GM19324 (cell line): ENCODE measurements at regions not wholly inside any gene's neighbourhood (a gene's known extent, or its start where the extent isn't known, plus 50 kb on each side); places are given as distances from the start of the nearest gene placed in this dataset.
"Not testable (repeated sequence)": the region's sequence is repeated elsewhere in the genome, so short reads cannot be mapped to it uniquely, and the experiment has no call there.

Experiments
- ATAC-seq: cut with Tn5 transposase; IDR thresholded peaks from one replicate; pipeline ENCODE4 v1.9.1; 2021; ENCODE audit warnings: mild to moderate bottlenecking, moderate library complexity; ENCODE audit not compliant: unreplicated experiment, low FRiP score

DNA sequence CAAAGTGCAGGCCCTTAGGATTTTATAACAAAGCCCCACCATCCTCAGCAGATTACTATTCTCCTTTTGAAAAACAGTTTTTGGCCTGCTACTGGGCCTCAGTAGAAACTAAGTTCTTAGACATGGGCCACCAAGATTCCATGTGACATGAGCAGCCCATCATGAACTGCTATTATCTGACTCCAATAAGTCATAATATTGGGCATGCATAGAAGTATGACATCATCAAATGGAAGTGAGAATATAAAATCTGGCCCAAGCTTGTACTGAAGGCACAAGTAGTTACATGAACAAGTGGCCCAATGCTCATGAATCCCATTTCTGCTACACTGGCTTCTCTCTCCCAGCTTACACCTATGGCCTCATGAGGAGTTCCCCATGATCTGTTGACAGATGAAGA is 404.8 kb downstream of the EPHA5 start:
- ATAC-seq: no peak

DNA sequence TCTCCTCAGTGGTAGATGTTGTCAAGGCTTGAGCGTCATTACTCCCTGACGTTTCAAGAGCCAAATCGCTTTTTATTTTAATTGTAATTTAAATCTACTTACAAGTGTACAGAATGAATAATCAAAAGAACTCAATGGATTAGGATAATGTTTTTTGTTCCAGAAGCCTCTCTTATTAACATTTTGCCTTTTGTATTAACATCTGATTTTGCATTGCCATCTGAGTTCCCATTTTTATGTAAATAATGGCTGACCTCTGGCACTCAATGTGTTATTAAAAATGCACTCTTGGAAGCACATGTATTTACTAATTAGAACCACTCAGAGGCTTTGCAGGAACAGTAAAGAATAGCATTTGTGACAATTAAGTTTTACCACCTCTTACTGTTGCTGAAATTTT is 411.0 kb downstream of the EPHA5 start:
- no peak for ATAC-seq

DNA sequence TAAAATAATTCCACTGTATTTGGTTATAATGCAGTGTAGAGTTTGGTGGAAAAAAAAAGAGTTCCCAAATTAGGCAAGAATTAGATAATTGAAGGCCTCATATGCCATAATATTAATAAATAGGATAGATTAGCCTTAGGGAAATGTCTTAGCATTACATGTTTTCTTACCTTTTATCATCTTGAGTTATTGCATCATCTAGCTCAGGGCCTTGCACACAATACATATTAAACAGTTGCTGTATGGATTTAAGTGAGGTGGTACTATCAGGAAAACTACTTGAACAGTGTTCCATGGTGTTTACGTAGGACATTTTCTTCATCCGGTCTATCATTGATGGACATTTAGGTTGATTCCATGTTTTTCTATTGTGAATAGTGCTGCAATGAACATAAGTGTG is 419.4 kb downstream of the EPHA5 start:
- no peak for ATAC-seq

DNA sequence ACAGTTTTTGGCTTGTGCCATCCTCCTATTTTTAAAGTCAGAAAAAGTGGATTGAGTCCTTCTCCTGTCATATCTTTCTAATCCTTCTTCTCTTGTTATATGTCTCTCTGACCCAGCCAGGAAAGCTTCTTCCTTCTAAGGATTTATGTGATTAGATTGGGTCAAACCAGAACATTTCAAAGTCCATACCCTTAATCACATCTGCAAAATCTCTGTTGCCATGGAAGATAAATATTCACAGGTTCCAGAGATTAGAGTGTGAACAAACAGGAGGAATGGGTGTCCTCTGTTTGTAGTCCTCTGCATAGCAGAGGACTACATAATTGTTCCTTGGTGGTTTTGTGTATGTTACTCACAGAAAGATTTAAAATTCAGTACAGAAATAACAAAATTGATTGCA is 421.2 kb downstream of the EPHA5 start:
- no peak for ATAC-seq

DNA sequence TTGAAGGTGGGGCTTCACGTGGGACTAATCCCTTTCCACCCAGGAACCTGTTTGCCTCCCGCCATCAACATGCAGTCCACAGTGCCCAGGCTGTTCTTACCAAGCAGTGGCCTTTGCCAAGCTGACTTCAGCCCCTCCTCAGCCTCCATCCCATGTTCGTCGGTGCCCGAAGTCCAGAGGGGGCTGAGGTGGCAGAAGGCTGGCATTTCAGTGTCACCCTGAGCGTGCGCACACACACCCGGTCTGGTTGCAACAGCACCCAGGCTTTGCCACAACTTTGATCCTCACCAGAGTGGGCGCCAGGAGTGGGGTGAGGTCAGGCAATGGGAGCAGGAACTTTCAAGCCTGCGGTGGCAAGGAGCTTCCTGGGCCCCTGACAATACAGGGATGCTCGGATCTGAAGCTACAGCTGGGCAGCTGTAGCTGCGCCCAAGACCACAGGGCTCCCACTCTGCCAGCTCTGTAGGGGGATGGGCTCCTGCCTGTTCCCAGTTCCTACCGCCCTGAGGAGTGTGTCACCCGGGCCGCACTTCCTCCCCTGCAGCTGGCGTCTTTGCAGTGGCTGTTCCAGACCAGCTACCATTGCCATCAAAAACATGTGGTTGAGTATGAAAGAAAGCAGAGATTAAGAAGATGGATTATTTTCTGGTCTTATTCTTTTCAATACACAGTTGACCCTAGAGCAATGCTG is 428.0 kb downstream of the EPHA5 start:
- no peak for ATAC-seq

DNA sequence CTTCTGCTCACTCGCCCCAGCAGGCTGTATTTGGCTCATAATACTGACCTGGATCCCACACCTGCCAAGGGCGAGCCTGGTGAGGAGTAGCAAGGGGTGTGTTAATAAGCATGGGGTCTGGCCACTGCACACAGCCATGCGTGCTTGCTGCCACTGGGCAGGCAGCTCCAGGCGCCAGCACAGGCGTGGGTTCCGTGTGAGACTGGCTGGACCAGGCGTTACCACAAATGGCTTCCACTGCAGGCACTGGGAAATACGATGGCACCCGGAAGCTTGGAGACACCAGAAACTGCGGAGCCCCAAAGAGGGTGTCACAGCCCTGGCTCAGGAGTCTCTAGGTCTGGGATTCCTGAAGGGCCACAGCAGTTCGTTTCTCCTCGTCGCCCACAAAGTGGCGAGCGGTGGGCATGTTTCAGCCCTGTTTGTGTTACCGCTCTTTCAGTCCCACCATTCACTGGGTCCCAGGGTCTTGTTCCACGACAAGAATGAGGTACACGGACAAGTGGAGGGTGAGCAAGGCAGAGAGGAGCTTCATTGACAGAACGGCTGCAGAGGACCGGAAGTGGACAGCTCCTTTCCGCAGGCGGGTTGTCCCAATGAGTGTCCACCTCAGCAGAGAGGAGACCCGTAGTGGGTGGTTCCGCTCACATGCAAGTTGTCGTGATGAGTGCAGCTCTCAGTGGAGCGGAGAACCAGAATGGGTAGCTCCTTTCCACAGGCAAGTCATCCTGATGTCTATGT is 428.9 kb downstream of the EPHA5 start:
- ATAC-seq: no peak

DNA sequence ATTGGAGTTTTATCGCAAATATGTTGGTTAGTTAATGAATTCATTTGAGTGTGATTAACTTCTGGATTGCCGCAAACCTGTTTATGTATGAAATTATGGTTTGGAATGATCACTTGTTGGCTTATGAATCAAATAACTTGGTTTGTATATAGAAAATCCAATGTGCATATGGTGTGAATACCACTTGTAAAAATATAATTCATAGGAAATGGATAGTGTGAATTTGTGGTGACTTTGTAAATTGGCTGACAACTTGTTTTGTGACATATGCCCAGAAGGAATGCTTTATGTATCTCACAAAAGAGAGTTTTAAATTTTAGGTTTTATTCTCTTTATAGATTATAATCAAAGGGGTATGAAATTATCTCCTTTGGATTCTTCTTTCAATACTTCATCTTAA is 436.2 kb downstream of the EPHA5 start:
- no peak for ATAC-seq

DNA sequence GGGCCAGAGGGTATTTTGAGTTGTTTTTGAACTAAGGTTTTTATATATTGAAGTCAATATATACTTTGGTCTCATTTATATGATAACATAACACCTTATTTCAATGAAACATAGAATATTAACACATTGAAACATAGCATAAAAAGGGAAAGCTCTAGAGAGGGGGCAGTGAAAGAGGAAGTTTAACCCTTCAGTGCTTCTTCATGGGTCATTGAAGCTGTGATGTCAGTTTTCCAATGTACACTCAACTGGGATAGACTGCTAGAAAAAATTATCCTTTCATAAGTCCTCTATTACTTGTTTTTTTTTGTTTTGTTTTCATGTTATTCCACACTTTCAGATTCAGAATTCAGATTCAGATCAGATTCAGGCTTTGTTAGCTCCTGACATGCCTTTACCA is 442.7 kb downstream of the EPHA5 start:
- no peak for ATAC-seq

DNA sequence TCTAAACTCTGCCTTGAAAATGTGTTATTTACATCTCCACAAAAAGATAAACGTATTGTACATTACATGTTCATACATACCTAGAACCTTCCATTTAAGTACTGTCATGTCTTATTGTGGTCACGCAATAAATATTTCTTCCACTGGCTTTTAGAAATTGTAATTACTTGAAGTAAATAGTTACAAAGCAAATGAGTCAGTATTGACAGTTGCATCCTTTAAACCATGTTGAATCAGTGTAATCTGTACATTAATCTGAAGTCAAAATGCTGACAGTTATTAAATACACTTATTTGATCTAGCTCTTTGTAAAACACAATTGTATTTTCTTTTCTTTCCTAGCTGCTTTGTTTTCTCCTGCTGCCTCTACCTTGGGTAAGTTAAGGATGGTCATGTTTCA is 446.7 kb downstream of the EPHA5 start:
- ATAC-seq: no peak

DNA sequence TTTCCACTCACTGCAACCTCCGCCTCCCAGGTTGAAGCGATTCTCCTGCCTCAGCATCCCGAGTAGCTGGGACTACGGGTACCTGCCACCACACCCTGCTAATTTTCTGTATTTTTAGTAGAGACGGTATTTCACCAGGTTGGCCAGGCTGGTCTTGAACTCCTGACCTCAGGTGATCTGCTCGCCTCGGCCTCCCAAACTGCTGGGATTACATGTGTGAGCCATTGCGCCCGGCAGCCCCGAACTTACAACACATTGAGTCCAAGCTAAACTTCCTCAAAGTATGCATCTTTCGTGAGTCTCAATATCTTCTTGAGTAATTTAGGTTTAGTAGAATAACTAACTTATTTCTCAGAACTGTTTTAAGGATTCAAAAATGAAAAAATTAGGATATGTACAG is 447.2 kb downstream of the EPHA5 start:
- ATAC-seq: not testable (repeated sequence)

DNA sequence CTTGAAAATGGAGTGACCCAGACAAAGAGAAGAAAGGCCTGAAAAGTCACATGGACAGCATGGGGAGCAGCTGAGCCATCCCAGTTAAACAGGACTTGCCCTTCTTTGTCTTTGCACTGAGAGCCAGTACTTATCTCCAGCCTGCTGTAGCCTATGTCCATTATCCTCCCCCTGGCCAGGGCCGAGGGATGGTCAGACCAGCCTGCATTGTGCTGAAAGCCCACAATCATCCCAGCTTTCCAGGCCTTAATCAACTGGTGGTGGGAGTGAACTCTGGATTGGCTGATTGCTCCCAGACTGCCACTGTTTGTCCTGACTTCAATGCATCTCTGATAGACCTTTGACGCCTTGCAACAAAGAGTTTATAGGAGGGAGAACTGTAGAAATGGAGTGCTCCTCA is 453.1 kb downstream of the EPHA5 start:
- no peak for ATAC-seq

DNA sequence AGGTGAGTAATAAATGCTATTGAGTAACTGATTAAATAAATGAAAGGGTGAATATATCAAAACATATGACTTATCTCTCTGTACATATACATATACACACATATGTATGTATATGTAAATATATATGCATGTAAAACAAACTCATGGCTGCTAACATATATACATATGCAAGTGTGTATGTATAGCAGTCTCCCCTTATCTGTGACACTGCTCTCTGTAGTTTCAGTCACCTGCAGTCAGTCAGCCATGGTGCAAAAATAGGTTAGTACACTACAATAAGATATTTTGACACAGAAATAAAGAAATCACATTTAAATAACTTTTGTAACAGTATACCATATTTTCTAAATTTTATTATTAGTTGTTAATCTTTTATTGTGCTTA is 467.4 kb downstream of the EPHA5 start:
- ATAC-seq: no peak

DNA sequence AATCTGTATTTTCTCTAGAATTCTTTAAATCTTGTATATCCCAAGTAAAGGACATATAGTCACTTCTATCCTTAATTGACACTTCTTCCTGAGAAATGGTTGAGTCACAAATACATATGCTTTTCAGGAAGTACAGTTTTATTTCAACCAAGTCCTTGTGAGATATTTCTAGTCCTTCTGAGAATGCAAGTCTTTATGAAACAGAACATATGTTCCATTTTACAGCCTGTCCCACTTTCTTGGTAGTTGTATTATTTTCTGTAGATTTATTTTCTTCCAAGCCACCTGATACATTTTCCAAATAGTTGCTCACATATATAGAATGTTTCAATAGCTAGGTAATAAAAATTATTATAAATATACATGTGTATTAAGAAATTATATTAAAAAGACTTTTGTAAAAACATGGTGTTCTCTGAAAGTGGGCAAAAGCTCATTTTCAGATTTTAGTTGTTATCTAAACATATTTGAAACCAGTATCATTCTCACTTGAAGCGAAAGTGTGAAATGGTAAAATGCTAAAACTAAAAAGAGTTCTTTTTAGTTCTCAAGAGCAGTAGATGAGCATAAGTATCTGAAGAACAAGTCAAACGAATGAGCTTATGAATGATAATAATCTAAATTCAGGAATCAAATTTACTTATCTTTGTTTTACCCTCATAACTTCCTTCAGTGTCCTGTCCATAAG is 468.0 kb downstream of the EPHA5 start:
- ATAC-seq: no peak

DNA sequence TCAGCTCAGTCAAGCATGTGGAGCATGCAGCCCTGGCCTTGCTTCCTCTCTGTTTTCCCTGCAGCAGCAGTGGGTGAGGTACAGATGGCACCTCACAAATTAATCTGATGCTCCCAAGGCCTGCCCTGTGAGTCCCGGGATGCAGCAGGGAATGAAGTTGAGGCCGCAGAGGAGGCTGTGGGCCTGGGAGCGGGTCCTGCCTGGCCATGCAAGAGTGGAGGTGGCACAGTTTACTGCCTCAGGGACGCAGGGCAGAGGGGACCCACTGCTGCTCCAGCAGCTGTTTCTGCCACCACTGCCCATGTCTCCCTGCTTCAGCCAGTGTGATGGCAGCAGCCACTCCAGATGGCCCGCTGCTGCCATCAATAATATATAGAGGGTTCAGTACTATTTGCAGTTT is 474.6 kb downstream of the EPHA5 start:
- no peak for ATAC-seq

DNA sequence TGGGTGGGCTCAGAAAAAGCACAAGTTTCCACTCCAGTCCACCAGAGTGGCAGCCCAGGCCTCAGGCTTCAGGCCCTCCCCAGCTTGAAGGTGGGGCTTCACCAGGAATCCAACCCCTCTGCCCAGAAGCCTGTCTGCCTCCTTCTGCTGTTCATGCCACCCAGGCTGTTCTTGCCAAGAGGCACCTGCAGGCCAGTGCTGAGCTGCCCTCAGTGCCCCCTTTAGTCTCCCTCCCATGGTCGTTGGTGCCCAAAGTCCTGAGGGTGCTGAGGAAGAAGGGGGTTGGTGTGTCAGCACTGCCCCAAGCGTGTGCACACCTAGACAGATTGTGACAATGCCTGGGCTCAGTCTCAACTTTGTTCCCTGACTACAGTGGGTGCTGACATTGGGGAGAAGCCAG is 475.3 kb downstream of the EPHA5 start:
- ATAC-seq: no peak

DNA sequence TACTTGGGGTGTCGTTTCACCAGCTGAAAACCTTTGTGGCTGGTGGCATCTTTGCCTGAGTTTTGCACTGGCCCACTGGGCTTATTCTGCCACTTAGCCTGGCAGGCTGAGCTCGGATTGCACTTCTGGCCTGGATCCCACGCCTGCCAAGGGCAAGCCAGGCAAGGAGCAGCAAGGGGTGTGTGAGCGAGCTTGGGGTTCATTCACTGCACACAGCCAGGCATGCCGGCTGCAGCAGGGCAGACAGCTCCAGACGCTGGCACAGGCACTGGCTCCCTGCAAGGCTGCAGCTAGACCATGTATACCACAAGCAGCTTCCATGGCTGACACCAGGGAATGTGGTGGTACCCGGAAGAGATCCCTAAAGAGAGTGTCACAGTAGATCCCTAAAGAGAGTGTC is 476.3 kb downstream of the EPHA5 start:
- ATAC-seq: no peak

DNA sequence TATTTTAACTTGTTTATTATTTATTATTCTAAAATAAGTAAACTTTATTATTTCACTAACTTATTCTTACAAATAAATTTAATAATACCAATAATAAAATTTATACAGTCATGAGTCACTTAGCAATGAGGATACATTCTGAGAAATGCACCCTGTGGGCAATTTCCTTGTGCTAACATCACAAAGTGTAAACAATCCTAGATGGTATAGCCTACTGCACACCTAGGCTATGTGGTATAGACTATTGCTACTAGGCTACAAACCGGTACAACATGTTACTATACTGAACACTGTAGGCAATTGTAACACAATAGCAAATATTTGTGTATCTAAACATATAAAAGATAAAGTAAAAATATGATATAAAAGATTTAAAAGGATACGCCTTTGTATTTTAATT is 479.5 kb downstream of the EPHA5 start:
- ATAC-seq: no peak

DNA sequence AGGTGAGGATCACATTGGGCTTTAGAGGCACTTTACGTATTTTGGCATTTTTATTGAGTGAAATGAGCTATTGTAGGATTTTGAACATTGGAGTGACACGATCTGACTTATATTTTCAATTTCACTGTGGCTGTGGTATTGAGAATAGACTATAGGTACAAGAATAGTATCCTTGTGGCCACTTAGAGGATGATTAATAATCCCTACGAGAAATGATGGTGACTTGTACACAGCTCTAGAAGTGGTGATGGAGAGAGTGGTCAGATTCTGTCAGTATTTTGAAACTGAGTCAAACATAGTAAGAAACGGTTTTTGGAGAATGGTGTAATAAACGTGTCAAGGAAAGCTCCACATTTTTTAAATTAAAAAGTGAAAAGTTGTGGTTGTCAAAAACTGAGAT is 494.7 kb downstream of the EPHA5 start:
- ATAC-seq: no peak

DNA sequence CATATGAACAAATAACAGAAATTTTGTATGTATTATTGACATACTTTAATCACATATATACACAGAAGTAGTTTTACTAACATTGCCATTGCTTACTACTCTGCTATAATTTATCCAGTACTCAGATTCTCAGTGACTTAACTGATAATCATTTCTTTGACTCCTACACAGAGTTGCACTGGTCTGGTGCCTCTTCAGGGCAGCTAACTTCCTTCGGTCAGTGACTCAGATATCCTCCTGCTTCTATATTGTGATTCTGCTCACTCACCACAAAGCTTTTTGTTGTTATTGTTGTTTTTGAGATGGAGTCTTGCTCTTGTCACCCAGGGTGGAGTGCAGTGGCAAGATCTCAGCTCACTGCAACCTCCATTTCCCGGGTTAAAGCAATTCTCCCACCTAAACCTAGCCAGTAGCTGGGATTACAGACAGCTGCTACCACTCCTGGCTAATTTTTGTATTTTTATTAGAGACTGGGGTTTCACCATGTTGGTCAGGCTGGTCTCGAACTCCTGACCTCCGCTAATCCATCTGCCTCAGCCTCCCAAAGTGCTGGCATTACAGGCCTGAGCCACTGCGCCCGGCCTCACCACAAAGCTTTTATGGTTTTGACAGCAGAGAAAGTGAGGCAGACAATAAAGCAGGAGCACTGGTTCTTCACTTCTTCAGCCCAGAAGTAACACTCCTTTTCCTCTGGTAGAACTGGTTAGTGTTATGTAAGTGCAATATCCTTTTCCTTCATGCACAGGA is 499.3 kb downstream of the EPHA5 start:
- ATAC-seq: no peak

DNA sequence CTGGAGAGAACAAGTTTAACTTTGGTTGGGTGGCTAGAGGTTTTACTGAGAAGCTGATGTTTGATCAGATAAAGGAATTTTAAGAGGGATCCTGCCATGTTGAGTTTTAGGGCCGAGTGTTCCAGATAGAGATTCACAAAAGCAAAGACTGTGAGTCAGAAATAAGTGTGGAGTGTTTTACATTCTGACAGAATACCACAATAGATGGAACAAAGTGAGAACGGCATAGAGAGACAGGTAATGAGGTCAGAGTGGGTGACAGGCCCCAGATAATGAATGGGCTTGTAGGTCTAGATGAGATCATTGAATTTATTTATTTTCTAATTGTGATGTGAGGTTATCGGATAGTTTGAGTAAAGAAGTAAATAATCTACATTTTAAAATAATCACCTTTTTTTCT is 502.6 kb downstream of the EPHA5 start:
- ATAC-seq: no peak

DNA sequence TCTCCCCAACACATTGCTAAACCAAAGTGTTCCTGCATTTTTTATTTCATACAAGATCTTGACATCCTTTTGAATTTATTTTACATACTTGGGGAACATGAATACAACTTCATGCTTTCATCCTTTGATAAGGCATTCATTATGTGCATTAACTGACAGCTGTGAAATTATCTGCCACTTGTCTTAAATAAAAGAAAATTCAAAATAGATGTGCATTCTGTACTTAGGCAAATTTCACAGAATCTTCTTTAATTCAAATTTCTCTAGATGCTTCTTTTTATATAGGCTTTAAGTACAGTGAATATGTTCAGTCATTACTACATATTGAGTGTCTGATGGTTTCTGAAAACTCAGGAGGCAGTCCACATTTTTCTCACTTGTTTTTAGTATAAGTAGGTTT is 518.1 kb downstream of the EPHA5 start:
- no peak for ATAC-seq
